ENCODE measurements at regions not wholly inside any gene's neighbourhood (a gene's known extent, or its start where the extent isn't known, plus 50 kb on each side); places are given as distances from the start of the nearest gene placed in this dataset.

- Histone ChIP-seq H3K36me3 (ENCODE audit: control insufficient read depth in 2 of 2, extremely low read depth in 1 of 2, insufficient read depth in 2 of 2, low read length in 2 of 2) (no peaks in the 10 kb centered on the region), H3K27me3 (ENCODE audit: control insufficient read depth, extremely low read depth, insufficient read depth, low read length) (no peaks in the 10 kb centered on the region), H3K4me1 (ENCODE audit: control insufficient read depth, extremely low read depth, insufficient read depth, low read length) (no peaks in the 10 kb centered on the region), H2AFZ (ENCODE audit: control insufficient read depth, low read length) (no peak overlapping the region), H3K4me3 (ENCODE audit: control insufficient read depth in 2 of 3, extremely low read depth in 1 of 3, insufficient read depth in 2 of 3, low read depth in 1 of 3, low read length in 3 of 3) (no peak overlapping the region), H3K9me3 (ENCODE audit: control insufficient read depth, low read depth, low read length) (no peaks in the 10 kb centered on the region), H3K27ac (ENCODE audit: control insufficient read depth, insufficient read depth, low read length) (no peak overlapping the region), H3K9ac (ENCODE audit: control insufficient read depth, extremely low read depth, insufficient read depth, low read length) (no peak overlapping the region), H3K9me1 (ENCODE audit: control insufficient read depth, extremely low read depth, insufficient read depth, low read length) (no peaks in the 10 kb centered on the region), H3K79me2 (ENCODE audit: control insufficient read depth, insufficient read depth, low read length) (no peaks in the 10 kb centered on the region), H3K4me2 (ENCODE audit: control insufficient read depth, extremely low read depth, insufficient read depth, low read depth, low read length) (no peak overlapping the region), H4K20me1 (ENCODE audit: control insufficient read depth, extremely low read depth, insufficient read depth, low read length) (no peaks in the 10 kb centered on the region)
- TF ChIP-seq EZH2 (IDR thresholded peaks at IDR 0.05; ENCODE audit: low read length) (no peak), CTCF (optimal IDR thresholded peaks at IDR 0.05 in 1 of 3, IDR thresholded peaks at IDR 0.05 in 1 of 3, conservative IDR thresholded peaks at IDR 0.05 in 1 of 3; ENCODE audit: extremely low read depth in 1 of 3, insufficient read depth in 2 of 3, low read length in 3 of 3) (no peak)
- DNase-seq (ENCODE audit: low read depth, low spot score) (no peak), FAIRE-seq (no peak)
- dilution Hi-C loops (cut with MboI; ENCODE audit: extremely low pct_ligation_motif_present, low sequenced_read_pairs): no loop called here
Observed at GRCh38 chr2:52512760-52513159, 1254.8 kb upstream of the CHAC2 start.

- H4K20me1 ChIP-seq (ENCODE audit: control insufficient read depth, extremely low read depth, insufficient read depth, low read length): no peaks in the 10 kb centered on the region
- H3K9me1 ChIP-seq (ENCODE audit: control insufficient read depth, extremely low read depth, insufficient read depth, low read length): no peaks in the 10 kb centered on the region
- H3K79me2 ChIP-seq (ENCODE audit: control insufficient read depth, insufficient read depth, low read length): no peaks in the 10 kb centered on the region
Observed at GRCh38 chr2:52510432-52510831, 1257.2 kb upstream of the CHAC2 start.

More at GRCh38 chr2:52510432-52510831, 1257.2 kb upstream of the CHAC2 start:
- Histone ChIP-seq H2AFZ (ENCODE audit: control insufficient read depth, low read length) (no peak overlapping the region), H3K36me3 (ENCODE audit: control insufficient read depth in 2 of 2, extremely low read depth in 1 of 2, insufficient read depth in 2 of 2, low read length in 2 of 2) (no peaks in the 10 kb centered on the region), H3K27ac (ENCODE audit: control insufficient read depth, insufficient read depth, low read length) (no peak overlapping the region), H3K4me2 (ENCODE audit: control insufficient read depth, extremely low read depth, insufficient read depth, low read depth, low read length) (no peak overlapping the region), H3K27me3 (ENCODE audit: control insufficient read depth, extremely low read depth, insufficient read depth, low read length) (no peaks in the 10 kb centered on the region), H3K9ac (ENCODE audit: control insufficient read depth, extremely low read depth, insufficient read depth, low read length) (no peak overlapping the region), H3K4me1 (ENCODE audit: control insufficient read depth, extremely low read depth, insufficient read depth, low read length) (no peaks in the 10 kb centered on the region), H3K4me3 (ENCODE audit: control insufficient read depth in 2 of 3, extremely low read depth in 1 of 3, insufficient read depth in 2 of 3, low read depth in 1 of 3, low read length in 3 of 3) (no peak overlapping the region), H3K9me3 (ENCODE audit: control insufficient read depth, low read depth, low read length) (no peaks in the 10 kb centered on the region)
- no peak for DNase-seq (ENCODE audit: low read depth, low spot score)
- dilution Hi-C loops (cut with MboI; ENCODE audit: extremely low pct_ligation_motif_present, low sequenced_read_pairs): no loop called here
- no peak for TF ChIP-seq CTCF (optimal IDR thresholded peaks at IDR 0.05 in 1 of 3, IDR thresholded peaks at IDR 0.05 in 1 of 3, conservative IDR thresholded peaks at IDR 0.05 in 1 of 3; ENCODE audit: extremely low read depth in 1 of 3, insufficient read depth in 2 of 3, low read length in 3 of 3)
- TF ChIP-seq EZH2 (IDR thresholded peaks at IDR 0.05; ENCODE audit: low read length): no peak
- FAIRE-seq: no peak
